IMR-90 (cell line): ENCODE measurements at regions not wholly inside any gene's neighbourhood (a gene's known extent, or its start where the extent isn't known, plus 50 kb on each side); places are given as distances from the start of the nearest gene placed in this dataset.

Experiments
- ATAC-seq: fragments of 200-7000 bp; cut with Tn5 transposase; 2 replicates; pipeline ENCODE4 v1.9.1; 2020; ENCODE audit warnings: low read depth, mild to moderate bottlenecking, moderate library complexity
- BruUV-seq: library from RNA; stranded (reverse); fragments of 400-500 nt; replicated peaks from 2 replicates; lab custom pipeline; 2021; lab: Mats Ljungman, UMichigan
- CTCF ChIA-PET: fragments of 300-600 bp; formaldehyde crosslinking; extraction: SDS; loops from one replicate; lab custom pipeline; 2021; ENCODE audit warnings: antibody characterized with exemption; lab: Yijun Ruan, JAX
- POLR2A ChIA-PET: fragments of 300-600 bp; sonication (Branson Sonifier 250); formaldehyde crosslinking; loops from one replicate; lab custom pipeline; 2022; ENCODE audit warnings: antibody characterized with exemption; ENCODE audit not compliant: unreplicated experiment; lab: Charles Lee
- DNase-seq: peaks from one replicate; pipeline ENCODE4 v3.0.0; 2013
- H2AFZ ChIP-seq: replicated peaks from 2 replicates; pipeline ENCODE3; 2013; ENCODE audit warnings: low read length, mild to moderate bottlenecking; ENCODE audit not compliant: poor library complexity
- H2AK5ac ChIP-seq: 2 replicates; pipeline ENCODE4 v1.6.1; 2013; ENCODE audit warnings: low read depth, low read length, inconsistent platforms
- H2AK9ac ChIP-seq: replicated peaks from 2 replicates; pipeline ENCODE3; 2013; ENCODE audit warnings: mild to moderate bottlenecking, low read depth, low read length, moderate library complexity; ENCODE audit not compliant: poor library complexity
- H2BK120ac ChIP-seq: 2 replicates; pipeline ENCODE4 v1.6.1; 2013; ENCODE audit warnings: low read depth, low read length, inconsistent platforms
- H2BK15ac ChIP-seq: 3 replicates; pipeline ENCODE4 v1.6.1; 2013; ENCODE audit warnings: low read depth, low read length, inconsistent platforms
- H2BK20ac ChIP-seq: 2 replicates; pipeline ENCODE4 v1.6.1; 2013; ENCODE audit warnings: low read depth, mild to moderate bottlenecking, inconsistent platforms, low read length, moderate library complexity
- H2BK5ac ChIP-seq: 2 replicates; pipeline ENCODE4 v1.6.1; 2013; ENCODE audit warnings: mild to moderate bottlenecking, low read depth, low read length, inconsistent platforms; ENCODE audit not compliant: poor library complexity, severe bottlenecking
- H3K14ac ChIP-seq: replicated peaks from 2 replicates; pipeline ENCODE4 v1.6.1; 2013; ENCODE audit warnings: low read depth, low read length, inconsistent platforms
- H3K18ac ChIP-seq: 2 replicates; pipeline ENCODE4 v1.6.1; 2013; ENCODE audit warnings: low read depth, low read length, control low read depth
- H3K23ac ChIP-seq: 2 replicates; pipeline ENCODE4 v1.6.1; 2013; ENCODE audit warnings: low read depth, low read length, inconsistent platforms
- H3K27ac ChIP-seq: 2 replicates; pipeline ENCODE4 v1.5.1; 2013; ENCODE audit warnings: mild to moderate bottlenecking, control low read depth, low read length; ENCODE audit not compliant: insufficient read depth
- H3K27me3 ChIP-seq: 2 replicates; pipeline ENCODE4 v1.6.1; 2013; ENCODE audit warnings: low read length; ENCODE audit not compliant: control insufficient read depth, insufficient read depth
- H3K36me3 ChIP-seq: 2 replicates; pipeline ENCODE4 v1.6.1; 2013; ENCODE audit warnings: low read length, mixed read lengths; ENCODE audit not compliant: control insufficient read depth, insufficient read depth
- H3K4ac ChIP-seq: 2 replicates; pipeline ENCODE4 v1.6.1; 2013; ENCODE audit warnings: low read depth, low read length, inconsistent platforms
- H3K4me1 ChIP-seq: 2 replicates; pipeline ENCODE4 v1.6.1; 2013; ENCODE audit warnings: low read length, mixed read lengths; ENCODE audit not compliant: control insufficient read depth, insufficient read depth
- H3K4me2 ChIP-seq: 2 replicates; pipeline ENCODE4 v1.6.1; 2013; ENCODE audit warnings: low read depth, mild to moderate bottlenecking, control low read depth, low read length, moderate library complexity
- H3K4me3 ChIP-seq: 2 replicates; pipeline ENCODE4 v1.5.1; 2013; ENCODE audit warnings: low read depth, mild to moderate bottlenecking, control low read depth, low read length, moderate library complexity; ENCODE audit not compliant: insufficient read depth
- H3K56ac ChIP-seq: 2 replicates; pipeline ENCODE4 v1.6.1; 2013; ENCODE audit warnings: low read length, inconsistent platforms; ENCODE audit not compliant: insufficient read depth; ENCODE audit errors: extremely low read depth
- H3K79me1 ChIP-seq, 2 experiments: 2 replicates each; pipeline ENCODE4 v1.6.1; 2013; ENCODE audit warnings: low read length in 2 of 2, inconsistent platforms in 1 of 2, low read depth in 1 of 2
- H3K9ac ChIP-seq: 2 replicates; pipeline ENCODE4 v1.6.1; 2013; ENCODE audit warnings: low read depth, low read length, control low read depth
- H3K9me1 ChIP-seq: 2 replicates; pipeline ENCODE4 v1.6.1; 2013; ENCODE audit warnings: low read length, inconsistent platforms; ENCODE audit not compliant: insufficient read depth
- H3K9me3 ChIP-seq: 2 replicates; pipeline ENCODE4 v1.6.1; 2013; ENCODE audit warnings: low read length; ENCODE audit not compliant: control insufficient read depth, insufficient read depth
- H4K20me1 ChIP-seq: 2 replicates; pipeline ENCODE4 v1.6.1; 2013; ENCODE audit warnings: low read length, inconsistent platforms; ENCODE audit not compliant: insufficient read depth
- H4K5ac ChIP-seq: 2 replicates; pipeline ENCODE4 v1.6.1; 2013; ENCODE audit warnings: mild to moderate bottlenecking, low read depth, low read length, control low read depth
- H4K8ac ChIP-seq, 2 experiments: 2 replicates each; pipeline ENCODE4 v1.6.1; 2013; ENCODE audit warnings: low read depth in 2 of 2, low read length in 2 of 2, control low read depth in 1 of 2, inconsistent platforms in 1 of 2
- H4K91ac ChIP-seq: 2 replicates; pipeline ENCODE4 v1.6.1; 2013; ENCODE audit warnings: low read depth, low read length, inconsistent platforms; ENCODE audit not compliant: insufficient read depth
- BHLHE40 ChIP-seq: fragments of 150-350 bp; IDR thresholded peaks from 2 replicates; pipeline ENCODE4 v1.6.1; 2016; ENCODE audit warnings: mild to moderate bottlenecking, low read depth, low read length
- CEBPB ChIP-seq: IDR thresholded peaks from 2 replicates; pipeline ENCODE4 v1.6.1; 2012; ENCODE audit warnings: low read depth, low read length, improper control_type of control experiment
- CHD1 ChIP-seq: IDR thresholded peaks from 2 replicates; pipeline ENCODE4 v1.6.1; 2012; ENCODE audit warnings: low read depth, low read length, improper control_type of control experiment
- CTCF ChIP-seq: conservative IDR thresholded peaks from 2 replicates; pipeline ENCODE4 v1.5.1; 2012; ENCODE audit warnings: mild to moderate bottlenecking, low read depth, low read length, improper control_type of control experiment
- FOS ChIP-seq: fragments of 150-350 bp; IDR thresholded peaks from 2 replicates; pipeline ENCODE4 v1.6.1; 2016; ENCODE audit warnings: low read depth, low read length
- MAZ ChIP-seq: IDR thresholded peaks from 2 replicates; pipeline ENCODE4 v1.6.1; 2012; ENCODE audit warnings: low read depth, mild to moderate bottlenecking, low read length, improper control_type of control experiment, moderate library complexity, borderline replicate concordance
- MXI1 ChIP-seq: IDR thresholded peaks from 2 replicates; pipeline ENCODE4 v1.6.1; 2012; ENCODE audit warnings: low read depth, mild to moderate bottlenecking, low read length, moderate library complexity, borderline replicate concordance
- NFE2L2 ChIP-seq: fragments of 150-350 bp; IDR thresholded peaks from 2 replicates; pipeline ENCODE4 v1.6.1; 2016; ENCODE audit warnings: low read depth, mild to moderate bottlenecking, low read length
- POLR2A ChIP-seq: IDR thresholded peaks from 2 replicates; pipeline ENCODE4 v1.6.1; 2012; ENCODE audit warnings: mild to moderate bottlenecking, low read depth, low read length
- RFX5 ChIP-seq: IDR thresholded peaks from 2 replicates; pipeline ENCODE4 v1.8.0; 2012; ENCODE audit warnings: low read depth, mild to moderate bottlenecking, low read length, moderate library complexity
- USF2 ChIP-seq: fragments of 150-350 bp; IDR thresholded peaks from 2 replicates; pipeline ENCODE4 v1.6.1; 2017; ENCODE audit warnings: mild to moderate bottlenecking, antibody characterized with exemption, low read length, low read depth
- WGBS, 2 experiments: methylation state at CpG; one replicate each; pipeline versions ENCODE4 v1.1.5 to v1.1.7; 2013; ENCODE audit warnings: missing lambda C conversion rate in 2 of 2; ENCODE audit not compliant: insufficient read length in 1 of 2; ENCODE audit errors: extremely low coverage in 2 of 2; 5-methylcytosine and 5-hydroxymethylcytosine counted together
- dilution Hi-C: fragments of 300-500 bp; cut with HindIII; formaldehyde crosslinking; loops from one replicate; pipeline ENCODE4 v1.14.3; 2018; ENCODE audit warnings: low sequenced_read_pairs; ENCODE audit not compliant: unreplicated experiment
- in situ Hi-C: fragments of 300-500 bp; cut with MboI; formaldehyde crosslinking; loops from 3 replicates; pipeline ENCODE4 v1.14.3; 2019; ENCODE audit warnings: low sequenced_read_pairs, inconsistent platforms, mixed read lengths
- intact Hi-C: fragments of 100-400 bp; cut with micrococcal nuclease; formaldehyde crosslinking; loops from 2 replicates; pipeline ENCODE4 v1.10.0; 2022

GRCh38 chr10:29851241-29851640, 208.1 kb downstream of the JCAD start:
- no peak overlapping the region for H3K27ac ChIP-seq
- no peak overlapping the region for H3K4me2 ChIP-seq
- peak overlapping the region; percentile 38; the same call in 1 of the 2 replicates for H3K4ac ChIP-seq
- H4K5ac ChIP-seq = no peak overlapping the region
- peak overlapping the region; percentile 94; the same call in 1 of the 2 replicates for H2BK120ac ChIP-seq
- no peak overlapping the region for H3K9ac ChIP-seq
- H3K18ac ChIP-seq = no peak overlapping the region; the same call in 1 of the 2 replicates
- peak overlapping the region in 1 of 2 experiments; percentile 13; a peak in 1 of 4 replicates for H4K8ac ChIP-seq
- DNase-seq (no peak), ATAC-seq (no peak)
- TF ChIP-seq POLR2A (no peak), CEBPB (no peak), CTCF (no peak), BHLHE40 (no peak), CHD1 (no peak), NFE2L2 (no peak), USF2 (no peak), RFX5 (no peak), FOS (no peak), MAZ (no peak), MXI1 (no peak)
- no peak overlapping the region for H2BK5ac ChIP-seq
- no peaks in the 10 kb centered on the region for H3K79me1 ChIP-seq
- dilution Hi-C loops (no loop called here), intact Hi-C loops (loop anchor here (10.0 kb wide), 1 partner anchor 316 kb away; no protein-coding TSS in a partner anchor), in situ Hi-C loops (no loop called here)
- no peak overlapping the region; the same call in 1 of the 2 replicates for H3K14ac ChIP-seq
- 100% methylated on average over 4 of the region's 5 CpGs; no CpG with 5 or more reads in 1 of the 2 experiments for WGBS, 2 experiments
- no peaks in the 10 kb centered on the region for H4K20me1 ChIP-seq
- ChIA-PET CTCF (no interaction called here), POLR2A (no interaction called here)
- H2AK5ac ChIP-seq = peak overlapping the region; percentile 9
- no peak overlapping the region for H3K23ac ChIP-seq
- H4K91ac ChIP-seq = 0 out of 2 replicates have a peak overlapping the region, but pooled peaks have one; percentile 69
- H3K9me1 ChIP-seq = peaks cover 5% of the 10 kb centered on the region; the same call in 1 of the 2 replicates
- no peak overlapping the region for H3K4me3 ChIP-seq
- H3K56ac ChIP-seq = no peak overlapping the region
- peak overlapping the region; percentile 91; the same call in 1 of the 2 replicates for H2BK20ac ChIP-seq
- H3K9me3 ChIP-seq = no peaks in the 10 kb centered on the region
- H2BK15ac ChIP-seq = peak overlapping the region; percentile 80
- H2AFZ ChIP-seq = no peak overlapping the region
- no TSS peak for BruUV-seq
- no peaks in the 10 kb centered on the region for H3K36me3 ChIP-seq
- H2AK9ac ChIP-seq = no peak overlapping the region
- H3K4me1 ChIP-seq = peaks cover 5% of the 10 kb centered on the region
- no peaks in the 10 kb centered on the region for H3K27me3 ChIP-seq
